Activated CD4-positive, alpha-beta memory T cell treated with anti-CD3 and anti-CD28 coated beads, Interleukin-2, amount 10 ng/mL, durations not matched to agents 7 days and 5 days (primary cell): ENCODE measurements at regions not wholly inside any gene's neighbourhood (a gene's known extent, or its start where the extent isn't known, plus 50 kb on each side); places are given as distances from the start of the nearest gene placed in this dataset.

Experiments used
- CTCF ChIA-PET: fragments of 350-600 bp; sonication (Branson Sonifier 250); formaldehyde crosslinking; loops from one replicate; lab custom pipeline; 2021; ENCODE audit warnings: antibody characterized with exemption, inconsistent platforms; lab: Charles Lee
- POLR2A ChIA-PET: fragments of 350-600 bp; sonication (Branson Sonifier 250); formaldehyde crosslinking; loops from one replicate; lab custom pipeline; 2021; ENCODE audit warnings: antibody characterized with exemption; lab: Charles Lee
- DNase-seq: peaks from one replicate; pipeline ENCODE4 v3.0.0-alpha.2; 2020
- H3K27ac Mint-ChIP-seq: one replicate; pipeline ENCODE4 v1.8.0; 2021; ENCODE audit warnings: mild to moderate bottlenecking, mixed read lengths
- H3K27me3 Mint-ChIP-seq: one replicate; pipeline ENCODE4 v1.8.0; 2021; ENCODE audit warnings: mixed read lengths
- H3K36me3 Mint-ChIP-seq: one replicate; pipeline ENCODE4 v1.8.0; 2021; ENCODE audit warnings: low read depth, mixed read lengths
- H3K4me1 Mint-ChIP-seq: one replicate; pipeline ENCODE4 v1.8.0; 2021; ENCODE audit warnings: mixed read lengths
- H3K4me3 Mint-ChIP-seq: one replicate; pipeline ENCODE4 v1.8.0; 2021; ENCODE audit warnings: mild to moderate bottlenecking, mixed read lengths
- H3K9me3 Mint-ChIP-seq: one replicate; pipeline ENCODE4 v1.8.0; 2021; ENCODE audit warnings: mixed read lengths

DNA sequence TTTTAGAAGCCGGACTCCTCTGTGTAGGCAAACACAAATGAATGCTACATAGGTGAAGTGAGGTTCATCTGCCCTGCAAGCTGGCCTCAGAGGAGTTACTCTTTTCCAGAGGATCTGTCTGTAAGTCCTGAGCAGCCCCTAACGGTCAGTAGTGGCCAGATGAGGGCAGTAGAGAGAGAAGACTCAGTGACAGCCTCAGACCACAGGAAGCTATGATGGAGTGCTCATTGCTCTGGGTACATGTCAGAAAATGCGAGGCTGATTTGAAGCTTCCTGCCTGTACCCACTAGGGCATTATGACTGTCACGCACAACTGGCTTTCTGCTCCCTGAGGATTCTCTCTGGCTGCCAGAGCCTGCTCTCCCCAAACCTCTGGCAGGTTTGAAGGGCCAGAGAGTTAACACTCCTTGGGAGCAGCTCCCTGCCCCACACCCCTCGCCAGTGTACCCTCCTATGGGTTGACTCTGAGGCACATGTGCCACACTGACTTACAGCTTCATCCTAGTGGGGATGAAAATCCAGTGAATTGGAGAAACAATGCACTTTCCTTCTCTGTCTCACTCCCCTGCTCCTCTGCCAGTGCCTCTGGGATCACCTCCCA lies 141.5 kb downstream of the GABRG2 start:
- Mint-ChIP-seq H3K4me1 (no peaks in the 10 kb centered on the region), H3K27ac (no peak overlapping the region), H3K36me3 (no peaks in the 10 kb centered on the region), H3K4me3 (no peak overlapping the region), H3K27me3 (no peaks in the 10 kb centered on the region), H3K9me3 (peaks cover 2% of the 10 kb centered on the region)
- POLR2A ChIA-PET: no interaction called here
- CTCF ChIA-PET: no interaction called here
- DNase-seq: no peak

DNA sequence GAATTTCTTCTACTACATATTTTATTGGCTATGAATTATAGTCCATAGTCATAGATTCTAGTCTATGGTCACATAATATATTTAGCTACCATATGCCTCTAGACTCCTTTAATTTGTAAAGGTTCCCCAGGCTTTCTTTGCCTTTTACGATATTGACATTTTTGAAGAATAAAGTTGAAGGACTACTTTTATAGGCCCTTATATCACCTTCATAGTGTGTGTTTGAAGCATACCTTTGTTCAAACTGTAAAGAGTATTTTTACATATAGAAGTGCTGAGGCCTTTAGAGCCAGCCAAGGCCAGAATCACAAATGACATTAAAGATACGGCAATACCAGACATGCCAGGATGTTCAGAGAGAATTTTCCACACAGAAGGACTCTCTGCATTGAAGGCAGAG lies 147.0 kb downstream of the GABRG2 start:
- H3K36me3 Mint-ChIP-seq: no peaks in the 10 kb centered on the region
- POLR2A ChIA-PET: no interaction called here
- H3K4me1 Mint-ChIP-seq: no peaks in the 10 kb centered on the region
- no peak overlapping the region for H3K4me3 Mint-ChIP-seq
- H3K27ac Mint-ChIP-seq: no peak overlapping the region
- H3K27me3 Mint-ChIP-seq: no peaks in the 10 kb centered on the region
- no peaks in the 10 kb centered on the region for H3K9me3 Mint-ChIP-seq
- CTCF ChIA-PET: no interaction called here
- DNase-seq: no peak

DNA sequence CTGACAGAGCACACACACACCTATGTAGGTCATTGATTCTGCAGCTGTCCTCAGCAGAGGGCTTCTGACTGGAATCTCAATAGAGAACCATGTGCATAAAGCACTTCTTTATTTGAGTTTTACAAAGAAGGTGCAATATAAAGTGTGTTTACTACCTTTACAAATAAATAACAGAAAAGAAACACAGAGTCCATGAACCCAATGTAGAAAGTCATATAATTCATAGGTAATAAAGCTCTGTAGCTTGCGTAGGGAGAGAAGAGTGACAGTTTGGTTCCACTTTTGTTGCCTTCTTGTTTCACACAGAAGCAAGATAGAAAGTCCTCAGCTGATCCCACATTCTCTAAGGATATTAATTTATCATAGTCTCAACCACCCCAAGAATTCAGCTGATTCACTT lies 149.5 kb downstream of the GABRG2 start:
- no peak overlapping the region for H3K27ac Mint-ChIP-seq
- DNase-seq: no peak
- H3K4me3 Mint-ChIP-seq: no peak overlapping the region
- H3K9me3 Mint-ChIP-seq: peaks cover 8% of the 10 kb centered on the region
- no peaks in the 10 kb centered on the region for H3K27me3 Mint-ChIP-seq
- ChIA-PET POLR2A (no interaction called here), CTCF (no interaction called here)
- H3K36me3 Mint-ChIP-seq: no peaks in the 10 kb centered on the region
- no peaks in the 10 kb centered on the region for H3K4me1 Mint-ChIP-seq

GRCh38 chr5:162221910-162222309 lies 154.3 kb downstream of the GABRG2 start:
- no peak overlapping the region for H3K27ac Mint-ChIP-seq
- H3K27me3 Mint-ChIP-seq: no peaks in the 10 kb centered on the region
- no peak overlapping the region for H3K4me3 Mint-ChIP-seq
- H3K36me3 Mint-ChIP-seq: no peaks in the 10 kb centered on the region
- no peaks in the 10 kb centered on the region for H3K4me1 Mint-ChIP-seq
- CTCF ChIA-PET: no interaction called here
- POLR2A ChIA-PET: no interaction called here
- DNase-seq: no peak
- peaks cover 8% of the 10 kb centered on the region for H3K9me3 Mint-ChIP-seq

- H3K27ac Mint-ChIP-seq: no peak overlapping the region
- no peaks in the 10 kb centered on the region for H3K4me1 Mint-ChIP-seq
- no peaks in the 10 kb centered on the region for H3K27me3 Mint-ChIP-seq
- no peak for DNase-seq
- no peaks in the 10 kb centered on the region for H3K9me3 Mint-ChIP-seq
- no peaks in the 10 kb centered on the region for H3K36me3 Mint-ChIP-seq
- no peak overlapping the region for H3K4me3 Mint-ChIP-seq
- CTCF ChIA-PET: interaction anchor here (1.4 kb wide), 1 partner anchor 9 kb away, joined by 3 read pairs; no protein-coding TSS in a partner anchor
- POLR2A ChIA-PET: no interaction called here
Measured at GRCh38 chr5:162227075-162227474, 159.5 kb downstream of the GABRG2 start.

DNA sequence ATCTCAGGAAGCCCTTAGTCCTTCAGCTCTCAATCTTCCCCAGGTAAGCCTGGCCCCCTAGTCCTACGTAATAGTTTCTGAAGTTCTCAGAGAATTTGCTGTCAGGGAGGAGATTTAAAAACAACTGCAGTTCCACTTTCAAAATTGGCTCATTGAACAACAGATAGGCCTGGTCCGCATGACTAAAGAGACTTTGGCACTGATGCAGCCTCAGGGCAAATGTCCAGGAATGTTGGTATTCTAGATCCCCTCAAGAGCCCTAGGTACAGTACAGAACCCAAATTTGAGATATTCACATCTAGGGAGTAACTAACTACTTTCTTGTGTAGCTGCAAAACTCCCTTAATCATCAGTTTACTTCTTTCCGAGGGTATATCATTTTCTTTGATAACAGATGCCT lies 162.8 kb downstream of the GABRG2 start:
- ChIA-PET CTCF (no interaction called here), POLR2A (no interaction called here)
- no peak overlapping the region for H3K27ac Mint-ChIP-seq
- H3K4me3 Mint-ChIP-seq: no peak overlapping the region
- H3K36me3 Mint-ChIP-seq: no peaks in the 10 kb centered on the region
- H3K9me3 Mint-ChIP-seq: peaks cover 3% of the 10 kb centered on the region
- H3K27me3 Mint-ChIP-seq: no peaks in the 10 kb centered on the region
- no peak for DNase-seq
- H3K4me1 Mint-ChIP-seq: no peaks in the 10 kb centered on the region

DNA sequence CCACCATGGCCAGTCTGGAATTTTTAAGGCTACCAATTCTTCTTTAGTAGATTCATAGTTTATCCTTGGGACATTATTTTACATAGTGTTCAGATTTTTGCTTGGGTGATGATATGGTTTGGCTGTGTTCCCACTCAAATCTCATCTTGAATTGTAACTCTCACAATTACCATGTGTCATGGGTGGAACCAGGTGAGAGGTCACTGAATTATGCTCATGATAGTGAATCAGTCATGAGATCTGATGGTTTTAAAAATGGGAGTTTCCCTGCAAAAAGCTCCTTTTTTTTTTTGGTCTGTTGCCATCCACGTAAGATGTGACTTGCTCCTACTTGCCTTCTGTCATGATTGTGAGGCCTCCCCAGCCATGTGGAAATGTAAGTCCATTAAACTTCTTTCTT lies 163.9 kb downstream of the GABRG2 start:
- Mint-ChIP-seq H3K4me3 (no peak overlapping the region), H3K27me3 (no peaks in the 10 kb centered on the region), H3K36me3 (no peaks in the 10 kb centered on the region), H3K4me1 (no peaks in the 10 kb centered on the region), H3K27ac (no peak overlapping the region), H3K9me3 (peaks cover 3% of the 10 kb centered on the region)
- DNase-seq: no peak
- CTCF ChIA-PET: interaction anchor here (0.7 kb wide), 1 partner anchor 1450 kb away, joined by 5 read pairs; no protein-coding TSS in a partner anchor
- POLR2A ChIA-PET: no interaction called here

GRCh38 chr5:162240734-162241133 lies 173.2 kb downstream of the GABRG2 start:
- Mint-ChIP-seq H3K36me3 (no peaks in the 10 kb centered on the region), H3K27ac (no peak overlapping the region), H3K4me1 (no peaks in the 10 kb centered on the region), H3K4me3 (no peak overlapping the region), H3K9me3 (peaks cover 6% of the 10 kb centered on the region), H3K27me3 (no peaks in the 10 kb centered on the region)
- POLR2A ChIA-PET: no interaction called here
- CTCF ChIA-PET: no interaction called here
- DNase-seq: no peak

GRCh38 chr5:162242416-162242815 lies 174.8 kb downstream of the GABRG2 start:
- Mint-ChIP-seq H3K4me1 (no peaks in the 10 kb centered on the region), H3K36me3 (no peaks in the 10 kb centered on the region), H3K27ac (no peak overlapping the region), H3K9me3 (peaks cover 4% of the 10 kb centered on the region), H3K4me3 (no peak overlapping the region), H3K27me3 (no peaks in the 10 kb centered on the region)
- POLR2A ChIA-PET: no interaction called here
- CTCF ChIA-PET: no interaction called here
- no peak for DNase-seq

GRCh38 chr5:162243651-162244050 lies 176.1 kb downstream of the GABRG2 start:
- Mint-ChIP-seq H3K27ac (no peak overlapping the region), H3K4me3 (no peak overlapping the region), H3K27me3 (no peaks in the 10 kb centered on the region), H3K9me3 (no peaks in the 10 kb centered on the region), H3K36me3 (no peaks in the 10 kb centered on the region), H3K4me1 (no peaks in the 10 kb centered on the region)
- ChIA-PET CTCF (no interaction called here), POLR2A (no interaction called here)
- DNase-seq: no peak

GRCh38 chr5:162248107-162248713 lies 180.6 kb downstream of the GABRG2 start:
- H3K36me3 Mint-ChIP-seq: no peaks in the 10 kb centered on the region
- H3K4me1 Mint-ChIP-seq: no peaks in the 10 kb centered on the region
- ChIA-PET POLR2A (no interaction called here), CTCF (no interaction called here)
- H3K4me3 Mint-ChIP-seq: no peak overlapping the region
- H3K9me3 Mint-ChIP-seq: peaks cover 4% of the 10 kb centered on the region
- no peak overlapping the region for H3K27ac Mint-ChIP-seq
- no peaks in the 10 kb centered on the region for H3K27me3 Mint-ChIP-seq
- no peak for DNase-seq

DNA sequence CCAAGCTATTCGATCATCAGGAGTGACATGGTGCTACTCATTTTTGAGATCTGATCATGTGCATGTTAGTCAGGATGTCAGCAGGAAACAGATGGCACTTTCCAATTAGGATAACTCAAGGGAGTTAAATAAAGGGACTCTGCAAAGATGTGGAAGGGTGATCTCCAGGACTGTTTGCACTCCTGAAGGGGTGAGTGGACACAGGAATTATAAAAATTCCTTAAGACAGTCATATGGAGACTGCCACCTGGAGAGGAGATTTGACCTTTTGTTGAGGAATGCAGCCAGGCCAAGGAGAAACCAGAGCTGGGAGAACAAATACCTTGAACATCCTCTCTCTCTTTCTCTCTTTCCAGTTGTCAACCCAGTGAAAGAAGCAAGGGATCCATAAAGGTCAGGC lies 189.1 kb downstream of the GABRG2 start:
- Mint-ChIP-seq H3K4me3 (no peak overlapping the region), H3K4me1 (no peaks in the 10 kb centered on the region), H3K27ac (no peak overlapping the region), H3K27me3 (no peaks in the 10 kb centered on the region), H3K9me3 (peaks cover 4% of the 10 kb centered on the region), H3K36me3 (no peaks in the 10 kb centered on the region)
- ChIA-PET POLR2A (no interaction called here), CTCF (no interaction called here)
- no peak for DNase-seq

DNA sequence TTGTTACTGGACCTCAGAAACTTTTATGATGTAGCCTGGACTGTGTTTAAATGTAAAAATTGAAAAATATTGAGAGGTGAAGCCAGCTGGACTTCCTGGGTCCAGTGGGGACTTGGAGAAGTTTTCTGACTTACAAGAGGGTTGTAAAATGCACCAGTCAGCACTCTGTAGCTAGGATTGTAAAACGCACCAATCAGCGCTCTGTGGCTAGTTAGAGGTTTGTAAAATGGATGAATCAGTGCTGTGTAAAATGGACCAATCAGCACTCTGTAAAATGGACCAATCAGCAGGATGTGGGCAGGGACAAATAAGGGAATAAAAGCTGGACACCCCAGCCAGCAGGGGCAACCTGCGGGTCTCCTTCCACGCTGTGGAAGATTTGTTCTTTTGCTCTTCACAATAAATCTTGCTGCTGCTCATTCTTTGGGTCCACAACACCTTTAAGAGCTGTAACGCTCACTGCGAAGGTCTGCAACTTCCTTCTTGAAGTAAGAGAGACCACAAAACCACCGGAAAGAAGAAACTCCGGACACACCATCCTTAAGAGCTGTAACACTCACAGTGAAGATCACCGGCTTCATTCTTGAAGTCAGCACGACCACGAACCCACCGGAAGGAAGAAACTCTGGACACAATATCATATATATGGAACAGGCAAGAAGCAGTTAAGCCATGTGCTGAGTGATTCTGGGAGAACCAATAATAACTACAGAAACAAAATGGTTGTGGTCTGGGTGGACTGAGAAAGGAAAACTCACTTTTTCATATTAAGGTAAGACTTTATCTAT lies 201.3 kb downstream of the GABRG2 start:
- Mint-ChIP-seq H3K27me3 (no peaks in the 10 kb centered on the region), H3K4me3 (no peak overlapping the region), H3K4me1 (no peaks in the 10 kb centered on the region), H3K9me3 (peaks cover 2% of the 10 kb centered on the region), H3K27ac (no peak overlapping the region), H3K36me3 (no peaks in the 10 kb centered on the region)
- ChIA-PET CTCF (no interaction called here), POLR2A (no interaction called here)
- DNase-seq: no peak
